ENCODE measurements at regions not wholly inside any gene's neighbourhood (a gene's known extent, or its start where the extent isn't known, plus 50 kb on each side); places are given as distances from the start of the nearest gene placed in this dataset.

- TF ChIP-seq REST (IDR thresholded peaks at IDR 0.05; ENCODE audit: unreplicated experiment) (no peak), ZNF331 (CRISPR knock-in tag; IDR thresholded peaks at IDR 0.05; ENCODE audit: low read depth) (no peak), JUNB (IDR thresholded peaks at IDR 0.05; ENCODE audit: unreplicated experiment) (no peak), CREB1 (CRISPR knock-in tag; IDR thresholded peaks at IDR 0.05; ENCODE audit: low read depth) (no peak), ETS1 (IDR thresholded peaks at IDR 0.05) (no peak)
Measured at GRCh38 chr16:88317613-88317965, 65.2 kb upstream of the ZNF469 start (continued).

- H3K9me3 Mint-ChIP-seq = peaks cover 9% of the 10 kb centered on the region
Measured at GRCh38 chr16:88318051-88318450, 64.7 kb upstream of the ZNF469 start.

More at GRCh38 chr16:88318051-88318450, 64.7 kb upstream of the ZNF469 start:
- Mint-ChIP-seq H3K4me1 (no peaks in the 10 kb centered on the region; the same call in 2 of the 3 replicates), H3K36me3 (ENCODE audit: low read depth) (no peaks in the 10 kb centered on the region; the same call in 2 of the 3 replicates), H3K27me3 (ENCODE audit: insufficient read depth, low read depth, poor library complexity) (peaks cover 3% of the 10 kb centered on the region), H3K27ac (no peak overlapping the region), H3K4me3 (no peak overlapping the region)
- Histone ChIP-seq H3K4me2 (no peak overlapping the region), H3K79me2 (replicated peaks; ENCODE audit: insufficient read depth) (no peaks in the 10 kb centered on the region), H4K20me1 (replicated peaks; ENCODE audit: insufficient read depth) (no peaks in the 10 kb centered on the region), H3K4me3 (no peak overlapping the region), H3K27me3 (ENCODE audit: insufficient read depth) (no peaks in the 10 kb centered on the region), H3K9me2 (ENCODE audit: insufficient read depth) (no peaks in the 10 kb centered on the region), H3K36me3 (ENCODE audit: insufficient read depth) (no peaks in the 10 kb centered on the region), H3F3A (replicated peaks; ENCODE audit: low read depth) (no peaks in the 10 kb centered on the region), H2AFZ (no peak overlapping the region), H3K4me1 (ENCODE audit: insufficient read depth) (no peaks in the 10 kb centered on the region), H3K27ac (ENCODE audit: low read depth) (no peak overlapping the region)
- DNase-seq (ENCODE audit: low spot score) = no peak
- TF ChIP-seq ETS1 (IDR thresholded peaks at IDR 0.05) = no peak
- TF ChIP-seq ZNF114 (CRISPR knock-in tag; IDR thresholded peaks at IDR 0.05) = no peak
- TF ChIP-seq NANOG (IDR thresholded peaks at IDR 0.05; ENCODE audit: borderline replicate concordance) = no peak
- TF ChIP-seq EZH2 (IDR thresholded peaks at IDR 0.05; ENCODE audit: low read depth, unreplicated experiment) = no peak
- TF ChIP-seq REST (IDR thresholded peaks at IDR 0.05; ENCODE audit: unreplicated experiment) = no peak
- TF ChIP-seq EZH2phosphoT487 (IDR thresholded peaks at IDR 0.05; ENCODE audit: unreplicated experiment) = no peak
- TF ChIP-seq JUNB (IDR thresholded peaks at IDR 0.05; ENCODE audit: unreplicated experiment) = no peak
- no peak for TF ChIP-seq ZNF331 (CRISPR knock-in tag; IDR thresholded peaks at IDR 0.05; ENCODE audit: low read depth)
- no peak for TF ChIP-seq CREB1 (CRISPR knock-in tag; IDR thresholded peaks at IDR 0.05; ENCODE audit: low read depth)
- TF ChIP-seq STAT1 (IDR thresholded peaks at IDR 0.05; ENCODE audit: unreplicated experiment) = no peak
- no peak for TF ChIP-seq CTCF (conservative IDR thresholded peaks at IDR 0.05; ENCODE audit: low read depth in 2 of 2)
- no peak for TF ChIP-seq POLR2AphosphoS5 (IDR thresholded peaks at IDR 0.05; ENCODE audit: low read depth)
- ATAC-seq = no peak
